Pancreas (tissue), 10 donors: ENCODE measurements at regions not wholly inside any gene's neighbourhood (a gene's known extent, or its start where the extent isn't known, plus 50 kb on each side); places are given as distances from the start of the nearest gene placed in this dataset.

Experiments used
- ATAC-seq, 4 donors: fragments of 200-7000 bp; cut with Tn5 transposase; one replicate each; pipeline versions ENCODE4 v1.8.0 to v1.9.1; 2020; ENCODE audit warnings: mild to moderate bottlenecking in 4 of 4, moderate library complexity in 4 of 4
- DNase-seq, 6 donors: peaks; one replicate each; pipeline ENCODE4 v3.0.0-alpha.2; 2020
- FAIRE-seq: peaks from 2 replicates; lab custom pipeline; 2012; peaks lifted over from hg19 to GRCh38; lab: Jason Lieb, UNC
- H3K27ac ChIP-seq, 4 donors: fragments of 200-600 bp; sonication (generic); 1 replicate in 3 of 4; 2 replicates in 1 of 4; pipeline versions ENCODE4 v1.5.0 to v1.8.0; 2020
- H3K27me3 ChIP-seq, 4 donors: fragments of 200-600 bp; one replicate each; pipeline ENCODE4 v1.8.0; 2021
- H3K36me3 ChIP-seq, 3 donors: fragments of 200-600 bp; sonication (generic) in 1 of 3; one replicate each; pipeline versions ENCODE4 v1.5.0 to v1.8.0; 2020 to 2021
- H3K4me1 ChIP-seq, 3 donors: fragments of 200-600 bp; one replicate each; pipeline ENCODE4 v1.8.0; 2021
- H3K4me3 ChIP-seq, 4 donors: fragments of 200-600 bp; sonication (generic) in 2 of 4; one replicate each; pipeline versions ENCODE4 v1.5.0 to v1.8.0; 2020 to 2021
- H3K9me3 ChIP-seq, 4 donors: fragments of 200-600 bp; one replicate each; pipeline ENCODE4 v1.8.0; 2021
- WGBS, 2 donors: extraction: QIAGEN DNeasy Blood & Tissue Kit; methylation state at CpG; one replicate each; pipeline ENCODE4 v1.1.7; 2013; 5-methylcytosine and 5-hydroxymethylcytosine counted together
- intact Hi-C, 3 donors: fragments of 100-400 bp; cut with DNase I; formaldehyde crosslinking; loops; one replicate each; pipeline versions ENCODE4 v1.11.1 to v1.14.2; 2022
- TF ChIP-seq, protein P1 (sequence below), 4 donors: fragments of 200-600 bp; sonication (generic) in 3 of 4; IDR thresholded peaks; one replicate each; pipeline versions ENCODE4 v1.5.0 to v1.8.0; 2021; ENCODE audit warnings: antibody characterized with exemption in 4 of 4
- donor health status: healthy with polysubstance abuse.
- donor health status: DM: no; HTN: no; CAD: no; lungs with moderate emphysema.
- donor health status: DM: no; HTN: no; CAD: no.
- donor health status: control.
- donor health status: control.
- donor health status: Bipolar disorder and iron deficiency.
- donor health status: DM: yes; HTN: yes; CAD: no.
- donor health status: DM: no; HTN: no; CAD: no.
- donor health status: DM: no; HTN: no; CAD: no.
- donor health status: DM: yes; HTN: yes; CAD: no.

DNA sequence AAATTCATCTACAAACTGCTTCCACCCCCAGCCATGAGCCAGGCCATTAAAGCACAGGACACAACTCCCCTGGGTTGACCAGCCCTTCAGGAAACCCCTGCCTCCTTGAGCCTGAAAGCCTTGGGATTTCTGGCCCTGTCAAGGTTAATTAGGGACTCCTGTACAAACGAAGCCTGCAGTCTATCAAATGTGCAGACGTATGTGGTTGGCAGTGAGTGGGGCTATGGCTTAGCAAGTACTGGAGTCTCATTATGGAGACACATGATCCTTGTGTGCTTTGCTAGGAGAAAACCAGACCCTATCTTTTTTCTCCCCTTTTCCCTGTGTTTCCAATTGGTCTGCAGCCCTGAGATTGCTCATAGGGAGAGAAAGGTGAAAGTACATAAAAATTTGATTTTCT, 588.3 kb upstream of the USP24 start:
- no peak for FAIRE-seq
- no peaks in the 10 kb centered on the region for H3K36me3 ChIP-seq
- H3K4me3 ChIP-seq, result no peak overlapping the region
- H3K9me3 ChIP-seq, result no peaks in the 10 kb centered on the region
- intact Hi-C loops, result no loop called here
- WGBS, 2 donors, result 43 to 64% methylated on average over 2 of the region's 2 CpGs
- ATAC-seq, result no peak
- no peaks in the 10 kb centered on the region for H3K27me3 ChIP-seq
- no peak overlapping the region for H3K27ac ChIP-seq
- DNase-seq, result no peak
- TF ChIP-seq, protein P1, sequence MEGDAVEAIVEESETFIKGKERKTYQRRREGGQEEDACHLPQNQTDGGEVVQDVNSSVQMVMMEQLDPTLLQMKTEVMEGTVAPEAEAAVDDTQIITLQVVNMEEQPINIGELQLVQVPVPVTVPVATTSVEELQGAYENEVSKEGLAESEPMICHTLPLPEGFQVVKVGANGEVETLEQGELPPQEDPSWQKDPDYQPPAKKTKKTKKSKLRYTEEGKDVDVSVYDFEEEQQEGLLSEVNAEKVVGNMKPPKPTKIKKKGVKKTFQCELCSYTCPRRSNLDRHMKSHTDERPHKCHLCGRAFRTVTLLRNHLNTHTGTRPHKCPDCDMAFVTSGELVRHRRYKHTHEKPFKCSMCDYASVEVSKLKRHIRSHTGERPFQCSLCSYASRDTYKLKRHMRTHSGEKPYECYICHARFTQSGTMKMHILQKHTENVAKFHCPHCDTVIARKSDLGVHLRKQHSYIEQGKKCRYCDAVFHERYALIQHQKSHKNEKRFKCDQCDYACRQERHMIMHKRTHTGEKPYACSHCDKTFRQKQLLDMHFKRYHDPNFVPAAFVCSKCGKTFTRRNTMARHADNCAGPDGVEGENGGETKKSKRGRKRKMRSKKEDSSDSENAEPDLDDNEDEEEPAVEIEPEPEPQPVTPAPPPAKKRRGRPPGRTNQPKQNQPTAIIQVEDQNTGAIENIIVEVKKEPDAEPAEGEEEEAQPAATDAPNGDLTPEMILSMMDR (IDR thresholded peaks at IDR 0.05), result no peak
- no peaks in the 10 kb centered on the region for H3K4me1 ChIP-seq

DNA sequence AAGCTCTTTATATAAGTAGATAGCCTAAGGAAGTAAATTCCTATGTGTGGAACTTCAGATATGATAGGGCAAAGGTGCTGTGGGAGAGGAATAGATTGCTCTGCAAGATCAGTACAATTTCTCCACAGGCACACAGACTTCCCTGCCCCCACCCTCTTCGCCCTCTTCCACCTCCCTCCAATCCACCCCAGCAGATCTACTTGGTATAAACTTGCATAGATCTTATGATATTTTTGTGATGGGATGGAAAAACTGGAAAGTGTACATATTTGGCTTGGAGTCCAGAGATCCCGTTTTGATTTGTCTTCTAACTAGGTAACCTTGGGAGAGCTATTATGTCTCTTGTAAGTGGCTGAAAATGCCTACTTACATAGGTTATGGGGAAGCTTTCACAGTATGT, 586.3 kb upstream of the USP24 start:
- no peak overlapping the region for H3K27ac ChIP-seq
- H3K36me3 ChIP-seq, result no peaks in the 10 kb centered on the region
- intact Hi-C loops, result no loop called here
- H3K9me3 ChIP-seq, result no peaks in the 10 kb centered on the region
- no peak for ATAC-seq
- H3K27me3 ChIP-seq, result no peaks in the 10 kb centered on the region
- DNase-seq, result no peak
- H3K4me3 ChIP-seq, result no peak overlapping the region
- 66 to 69% methylated on average over 2 of the region's 2 CpGs for WGBS, 2 donors
- no peaks in the 10 kb centered on the region for H3K4me1 ChIP-seq
- FAIRE-seq, result no peak
- TF ChIP-seq, protein P1 (IDR thresholded peaks at IDR 0.05), result no peak

DNA sequence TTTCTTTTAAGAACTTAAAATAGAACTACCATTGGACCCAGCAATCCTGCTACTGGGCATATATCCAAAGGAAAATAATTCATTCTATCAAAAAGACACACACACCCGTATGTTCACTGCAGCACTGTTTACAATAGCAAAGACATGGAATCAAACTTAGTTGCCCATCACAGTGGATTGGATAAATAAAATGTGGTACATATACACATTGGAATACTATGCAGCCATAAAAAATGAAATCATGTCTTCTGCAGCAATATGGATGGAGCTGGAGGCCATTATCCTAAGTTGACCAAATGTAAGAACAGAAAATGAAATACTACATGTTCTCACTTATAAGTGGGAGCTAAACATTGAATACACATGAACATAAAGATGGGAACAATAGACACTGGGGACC, 585.3 kb upstream of the USP24 start:
- FAIRE-seq (no peak), DNase-seq (no peak), ATAC-seq (no peak)
- Histone ChIP-seq H3K27me3 (no peaks in the 10 kb centered on the region), H3K4me3 (no peak overlapping the region), H3K27ac (no peak overlapping the region), H3K4me1 (no peaks in the 10 kb centered on the region), H3K36me3 (no peaks in the 10 kb centered on the region), H3K9me3 (no peaks in the 10 kb centered on the region)
- WGBS, 2 donors, result 49 to 73% methylated on average over 1 of the region's 1 CpG
- intact Hi-C loops, result no loop called here
- TF ChIP-seq, protein P1 (IDR thresholded peaks at IDR 0.05), result no peak

DNA sequence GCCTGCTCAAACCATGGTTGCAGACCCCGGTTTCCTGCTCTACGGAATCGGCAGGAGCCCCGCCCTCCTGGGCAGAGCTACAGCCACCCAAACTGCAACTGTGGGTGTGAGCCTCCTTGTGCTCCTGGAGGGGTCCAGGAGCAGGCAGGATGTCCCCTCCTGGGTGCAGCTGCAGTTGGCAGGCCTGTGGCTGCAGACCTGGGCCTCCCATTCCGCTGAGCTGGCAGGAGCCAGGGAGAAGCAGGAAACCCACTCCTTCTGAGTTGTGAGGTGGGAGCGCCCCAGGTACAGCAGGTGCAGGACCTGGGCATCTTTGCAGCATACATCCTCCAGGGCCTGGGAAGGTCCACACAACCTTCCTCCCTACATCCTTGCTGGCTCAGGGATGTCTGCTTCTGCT, 578.7 kb upstream of the USP24 start:
- no peaks in the 10 kb centered on the region for H3K9me3 ChIP-seq
- H3K27me3 ChIP-seq, result no peaks in the 10 kb centered on the region
- DNase-seq (peak in 2 of 6 donors; percentile 9 to 28), FAIRE-seq (no peak), ATAC-seq (no peak)
- H3K27ac ChIP-seq, result no peak overlapping the region
- no peaks in the 10 kb centered on the region for H3K4me1 ChIP-seq
- no peak overlapping the region for H3K4me3 ChIP-seq
- TF ChIP-seq, protein P1 (IDR thresholded peaks at IDR 0.05), result no peak
- intact Hi-C loops, result no loop called here
- WGBS, 2 donors, result 95 to 96% methylated on average over 6 of the region's 6 CpGs
- no peaks in the 10 kb centered on the region for H3K36me3 ChIP-seq

DNA sequence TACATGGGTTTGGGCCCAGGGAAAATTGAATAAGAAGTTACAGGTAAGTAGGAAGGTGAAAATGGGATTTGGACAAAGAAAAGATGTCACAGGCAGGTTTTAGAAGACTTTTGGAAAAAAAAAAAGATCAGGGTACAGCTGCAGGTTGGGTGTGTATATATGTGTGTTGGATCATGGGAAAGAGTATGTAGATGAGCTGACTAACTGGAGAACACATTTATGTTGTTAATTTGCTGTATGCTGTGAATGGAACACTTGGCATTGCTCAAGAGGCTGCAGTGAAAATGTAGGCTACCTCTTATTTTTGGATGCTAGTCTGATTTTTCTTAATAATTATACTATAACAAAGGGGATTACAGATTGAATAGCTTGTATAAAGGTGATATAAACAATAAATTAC, 577.7 kb upstream of the USP24 start:
- Histone ChIP-seq H3K4me3 (no peak overlapping the region), H3K27me3 (no peaks in the 10 kb centered on the region), H3K9me3 (no peaks in the 10 kb centered on the region), H3K27ac (no peak overlapping the region), H3K4me1 (no peaks in the 10 kb centered on the region), H3K36me3 (no peaks in the 10 kb centered on the region)
- FAIRE-seq (no peak), DNase-seq (no peak), ATAC-seq (no peak)
- TF ChIP-seq, protein P1 (IDR thresholded peaks at IDR 0.05), result no peak
- intact Hi-C loops, result no loop called here
